ENCODE measurements at regions not wholly inside any gene's neighbourhood (a gene's known extent, or its start where the extent isn't known, plus 50 kb on each side); places are given as distances from the start of the nearest gene placed in this dataset.

GRCh38 chr1:222911866-222912265, 97.0 kb downstream of the DISP1 start:
- H3K36me3 ChIP-seq (ENCODE audit: control insufficient read depth in 1 of 2, insufficient read depth in 2 of 2, low read length in 2 of 2) = no peaks in the 10 kb centered on the region
- H3K9me3 ChIP-seq (ENCODE audit: control insufficient read depth in 1 of 2, insufficient read depth in 1 of 2, low read depth in 1 of 2, low read length in 2 of 2) = no peaks in the 10 kb centered on the region
- ChIA-PET RAD21 (ENCODE audit: low non-redundant PET in 1 of 2, low total read pairs in 2 of 2, uncharacterized antibody in 2 of 2, unreplicated experiment in 2 of 2) (no interaction called here), POLR2A (no interaction called here), CTCF (no interaction called here)
- no peak overlapping the region for H3K4me2 ChIP-seq (ENCODE audit: low read length)
- H3K27ac ChIP-seq (ENCODE audit: low read depth, low read length) = no peak overlapping the region
- H3K9ac ChIP-seq (ENCODE audit: low read length) = no peak overlapping the region
- H4K20me1 ChIP-seq (ENCODE audit: insufficient read depth) = no peaks in the 10 kb centered on the region
- no peak overlapping the region for H3K4me3 ChIP-seq (replicated peaks in 1 of 2; ENCODE audit: low read depth in 1 of 2, low read length in 2 of 2)
- no peaks in the 10 kb centered on the region for H3K9me2 ChIP-seq (ENCODE audit: insufficient read depth)
- ATAC-seq (no peak), DNase-seq (ENCODE audit: low read depth, low spot score) (no peak)
- H3K4me1 ChIP-seq (ENCODE audit: control insufficient read depth in 1 of 2, insufficient read depth in 2 of 2, low read length in 2 of 2) = no peaks in the 10 kb centered on the region
- H3K79me2 ChIP-seq (ENCODE audit: insufficient read depth, low read length) = no peaks in the 10 kb centered on the region
- no peaks in the 10 kb centered on the region for H3K27me3 ChIP-seq (ENCODE audit: insufficient read depth, low read length)
- intact Hi-C loops (cut with micrococcal nuclease) = no loop called here
- BruUV-seq (replicated peaks) = no TSS peak
- no peak overlapping the region for H2AFZ ChIP-seq (ENCODE audit: low read depth, low read length, poor library complexity, severe bottlenecking)
- no peak for TF ChIP-seq RAD21 (IDR thresholded peaks at IDR 0.05; ENCODE audit: low read depth)
- no peak for TF ChIP-seq CBX3 (IDR thresholded peaks at IDR 0.05; ENCODE audit: low read depth)
- TF ChIP-seq FOSL1 (IDR thresholded peaks at IDR 0.05; ENCODE audit: low read depth) = no peak
- TF ChIP-seq EZH2 (IDR thresholded peaks at IDR 0.05) = no peak
- TF ChIP-seq REST (IDR thresholded peaks at IDR 0.05; ENCODE audit: low read depth) = no peak
- no peak for TF ChIP-seq ATF3 (IDR thresholded peaks at IDR 0.05)
- no peak for TF ChIP-seq JUND (IDR thresholded peaks at IDR 0.05)
- TF ChIP-seq ZBTB33 (IDR thresholded peaks at IDR 0.05; ENCODE audit: extremely low read depth, insufficient replicate concordance, low read length) = no peak
- TF ChIP-seq CEBPB (IDR thresholded peaks at IDR 0.05; ENCODE audit: low read depth) = no peak
- TF ChIP-seq TCF7L2 (IDR thresholded peaks at IDR 0.05; ENCODE audit: borderline replicate concordance, extremely low read depth, insufficient read depth, insufficient read length) = no peak
- no peak for TF ChIP-seq CTCF (IDR thresholded peaks at IDR 0.05 in 2 of 3, conservative IDR thresholded peaks at IDR 0.05 in 1 of 3; ENCODE audit: borderline replicate concordance in 1 of 3, insufficient read depth in 1 of 3, low read depth in 2 of 3, low read length in 2 of 3)
- no peak for TF ChIP-seq EGR1 (IDR thresholded peaks at IDR 0.05; ENCODE audit: low read depth)
- no peak for TF ChIP-seq SIN3A (IDR thresholded peaks at IDR 0.05; ENCODE audit: low read depth)
- no peak for TF ChIP-seq ELF1 (IDR thresholded peaks at IDR 0.05; ENCODE audit: borderline replicate concordance, low read depth)
- no peak for TF ChIP-seq ZFX (IDR thresholded peaks at IDR 0.05)
- no peak for TF ChIP-seq POLR2AphosphoS5 (IDR thresholded peaks at IDR 0.05; ENCODE audit: low read depth, low read length)
- no peak for TF ChIP-seq EZH2phosphoT487 (IDR thresholded peaks at IDR 0.05; ENCODE audit: borderline replicate concordance)
- TF ChIP-seq SP1 (IDR thresholded peaks at IDR 0.05; ENCODE audit: low read depth) = no peak
- no peak for TF ChIP-seq MAX (IDR thresholded peaks at IDR 0.05)
